Mesothelial cell of epicardium (in vitro differentiated cells): ENCODE measurements at regions not wholly inside any gene's neighbourhood (a gene's known extent, or its start where the extent isn't known, plus 50 kb on each side); places are given as distances from the start of the nearest gene placed in this dataset.

Experiments
- DNase-seq, 2 experiments: peaks; one replicate each; pipeline ENCODE4 v3.0.0; 2021; ENCODE audit warnings: low spot score in 2 of 2; ENCODE audit not compliant: unreplicated experiment in 2 of 2
- H3K27ac Mint-ChIP-seq: 2 replicates; pipeline ENCODE4 v1.8.0; 2021; ENCODE audit warnings: mixed read lengths
- H3K27me3 Mint-ChIP-seq: 2 replicates; pipeline ENCODE4 v1.8.0; 2021; ENCODE audit warnings: low read depth, mixed read lengths
- H3K36me3 Mint-ChIP-seq: 2 replicates; pipeline ENCODE4 v1.8.0; 2021; ENCODE audit warnings: mixed read lengths
- H3K4me1 Mint-ChIP-seq: 2 replicates; pipeline ENCODE4 v1.8.0; 2021; ENCODE audit warnings: mixed read lengths
- H3K4me3 Mint-ChIP-seq: 2 replicates; pipeline ENCODE4 v1.8.0; 2021; ENCODE audit warnings: mild to moderate bottlenecking, moderate library complexity, mixed read lengths
- H3K9me3 Mint-ChIP-seq: 2 replicates; pipeline ENCODE4 v1.8.0; 2021; ENCODE audit warnings: mixed read lengths
- CTCF ChIP-seq: fragments of 200-600 bp; sonication (generic); IDR thresholded peaks from one replicate; pipeline ENCODE4 v1.5.0; 2021; ENCODE audit warnings: antibody characterized with exemption; ENCODE audit not compliant: unreplicated experiment

- H3K4me3 Mint-ChIP-seq = no peak overlapping the region
- DNase-seq = no peak
- TF ChIP-seq CTCF = no peak
- peaks cover 3% of the 10 kb centered on the region for H3K4me1 Mint-ChIP-seq
- no peak overlapping the region for H3K27ac Mint-ChIP-seq
- peaks cover 42% of the 10 kb centered on the region for H3K27me3 Mint-ChIP-seq
- H3K36me3 Mint-ChIP-seq = no peaks in the 10 kb centered on the region
- peaks cover 5% of the 10 kb centered on the region for H3K9me3 Mint-ChIP-seq
Observed at GRCh38 chr16:51243936-51244436, 92.9 kb upstream of the SALL1 start.

- no peak overlapping the region for H3K27ac Mint-ChIP-seq
- no peak for DNase-seq
- H3K4me1 Mint-ChIP-seq = peaks cover 3% of the 10 kb centered on the region
- peaks cover 50% of the 10 kb centered on the region for H3K27me3 Mint-ChIP-seq
- peaks cover 7% of the 10 kb centered on the region for H3K9me3 Mint-ChIP-seq
- H3K4me3 Mint-ChIP-seq = no peak overlapping the region
- no peak for TF ChIP-seq CTCF
- H3K36me3 Mint-ChIP-seq = no peaks in the 10 kb centered on the region
Observed at GRCh38 chr16:51242296-51242994, 91.4 kb upstream of the SALL1 start.

- peaks cover 7% of the 10 kb centered on the region for H3K9me3 Mint-ChIP-seq
- DNase-seq = no peak
- H3K27ac Mint-ChIP-seq = no peak overlapping the region
- no peak overlapping the region for H3K4me3 Mint-ChIP-seq
- no peak for TF ChIP-seq CTCF
- H3K36me3 Mint-ChIP-seq = no peaks in the 10 kb centered on the region
- peaks cover 57% of the 10 kb centered on the region for H3K27me3 Mint-ChIP-seq
- H3K4me1 Mint-ChIP-seq = no peaks in the 10 kb centered on the region
Observed at GRCh38 chr16:51239196-51239595, 88.1 kb upstream of the SALL1 start.

GRCh38 chr16:51237861-51238378 lies 86.8 kb upstream of the SALL1 start:
- H3K4me1 Mint-ChIP-seq = no peaks in the 10 kb centered on the region
- DNase-seq = no peak
- H3K27ac Mint-ChIP-seq = no peak overlapping the region
- H3K27me3 Mint-ChIP-seq = peaks cover 60% of the 10 kb centered on the region
- H3K36me3 Mint-ChIP-seq = no peaks in the 10 kb centered on the region
- no peak for TF ChIP-seq CTCF
- H3K4me3 Mint-ChIP-seq = no peak overlapping the region
- peaks cover 7% of the 10 kb centered on the region for H3K9me3 Mint-ChIP-seq

- Mint-ChIP-seq H3K36me3 (no peaks in the 10 kb centered on the region), H3K27ac (no peak overlapping the region), H3K4me1 (no peaks in the 10 kb centered on the region), H3K9me3 (peaks cover 7% of the 10 kb centered on the region), H3K4me3 (no peak overlapping the region), H3K27me3 (peaks cover 56% of the 10 kb centered on the region)
- DNase-seq = no peak
- no peak for TF ChIP-seq CTCF
Observed at GRCh38 chr16:51237207-51237606, 86.1 kb upstream of the SALL1 start.
